HepG2 (cell line): ENCODE measurements at regions not wholly inside any gene's neighbourhood (a gene's known extent, or its start where the extent isn't known, plus 50 kb on each side); places are given as distances from the start of the nearest gene placed in this dataset.

Source experiments
- ATAC-seq: fragments of 200-7000 bp; cut with Tn5 transposase; 3 replicates; pipeline ENCODE4 v1.9.1; 2020; ENCODE audit warnings: mild to moderate bottlenecking, moderate library complexity
- BruUV-seq: library from RNA; stranded (reverse); fragments of 400-500 nt; replicated peaks from 2 replicates; lab custom pipeline; 2021; lab: Mats Ljungman, UMichigan
- CTCF ChIA-PET: fragments of 300-600 bp; formaldehyde crosslinking; extraction: SDS; loops from one replicate; lab custom pipeline; 2021; ENCODE audit warnings: low total read pairs, inconsistent platforms, low intra/inter-chr PET ratio; lab: Yijun Ruan, JAX
- POLR2A ChIA-PET: fragments of 350-600 bp; sonication (Branson Sonifier 250); formaldehyde crosslinking; loops from one replicate; lab custom pipeline; 2020; ENCODE audit warnings: antibody characterized with exemption, inconsistent platforms; lab: Yijun Ruan, JAX
- DNase-seq: peaks from one replicate; pipeline ENCODE4 v3.0.0-alpha.2; 2015; ENCODE audit warnings: low spot score
- FAIRE-seq: peaks from 3 replicates; lab custom pipeline; 2011; peaks lifted over from hg19 to GRCh38; lab: Jason Lieb, UNC
- H2AFZ ChIP-seq: one replicate; pipeline ENCODE4 v1.6.1; 2011; ENCODE audit warnings: low read length, inconsistent platforms
- H3K27ac ChIP-seq: fragments of 300-600 bp; 3 replicates; pipeline ENCODE4 v1.8.0; 2011; ENCODE audit warnings: mixed run types, mild to moderate bottlenecking, mixed read lengths, low read length, inconsistent platforms; ENCODE audit not compliant: insufficient read depth; ENCODE audit errors: extremely low read length
- H3K27me3 ChIP-seq, 2 experiments: fragments of 200-600 bp in 1 of 2; 2 replicates in 1 of 2; 3 replicates in 1 of 2; pipeline versions ENCODE4 v1.6.0 to v1.8.0; 2011; ENCODE audit warnings: low read length in 2 of 2, mild to moderate bottlenecking in 2 of 2, moderate library complexity in 2 of 2, inconsistent platforms in 1 of 2; ENCODE audit not compliant: insufficient read depth in 2 of 2, control insufficient read depth in 1 of 2
- H3K36me3 ChIP-seq, 2 experiments: fragments of 200-600 bp in 1 of 2; replicated peaks in 1 of 2; 2 replicates in 1 of 2; 3 replicates in 1 of 2; pipeline versions ENCODE4 v1.5.1 to v1.8.0; 2011; ENCODE audit warnings: low read length in 2 of 2, inconsistent platforms in 1 of 2; ENCODE audit not compliant: insufficient read depth in 2 of 2, control insufficient read depth in 1 of 2
- H3K4me1 ChIP-seq: 2 replicates; pipeline ENCODE4 v1.5.1; 2012; ENCODE audit warnings: low read length, inconsistent platforms; ENCODE audit not compliant: insufficient read depth
- H3K4me2 ChIP-seq: 2 replicates; pipeline ENCODE4 v1.6.0; 2011; ENCODE audit warnings: low read depth, low read length, inconsistent platforms
- H3K4me3 ChIP-seq, 3 experiments: fragments of 200-600 bp in 1 of 3; sonication (generic), shearing (Covaris generic) in 1 of 3; replicated peaks in 1 of 3; 2 replicates each; pipeline ENCODE4 v1.5.1; 2011 to 2016; ENCODE audit warnings: low read length in 3 of 3, inconsistent platforms in 2 of 3, low read depth in 2 of 3, mild to moderate bottlenecking in 2 of 3, control low read depth in 1 of 3, mixed read lengths in 1 of 3; ENCODE audit not compliant: insufficient read depth in 1 of 3
- H3K79me2 ChIP-seq: one replicate; pipeline ENCODE4 v1.6.1; 2011; ENCODE audit warnings: low read length, inconsistent platforms; ENCODE audit not compliant: insufficient read depth
- H3K9ac ChIP-seq: 2 replicates; pipeline ENCODE4 v1.6.0; 2011; ENCODE audit warnings: mild to moderate bottlenecking, low read depth, low read length, inconsistent platforms; ENCODE audit not compliant: insufficient read depth
- H3K9me3 ChIP-seq: 2 replicates; pipeline ENCODE4 v1.5.1; 2012; ENCODE audit warnings: mild to moderate bottlenecking, low read length
- H4K20me1 ChIP-seq: 2 replicates; pipeline ENCODE4 v1.6.0; 2011; ENCODE audit warnings: inconsistent platforms, mild to moderate bottlenecking, low read length, moderate library complexity; ENCODE audit not compliant: insufficient read depth
- FOXM1 ChIP-seq: sonication (generic); formaldehyde crosslinking; IDR thresholded peaks from 2 replicates; pipeline ENCODE4 v1.5.0; 2020; ENCODE audit warnings: missing genetic modification reagents
- GRHL1 ChIP-seq: sonication (generic); formaldehyde crosslinking; conservative IDR thresholded peaks from 2 replicates; pipeline ENCODE4 v1.8.0; 2022; ENCODE audit warnings: missing genetic modification reagents
- HNF4A ChIP-seq: sonication (generic); formaldehyde crosslinking; IDR thresholded peaks from 2 replicates; pipeline ENCODE4 v1.4.0; 2020; ENCODE audit warnings: missing genetic modification reagents
- IKZF5 ChIP-seq: IDR thresholded peaks from 2 replicates; pipeline ENCODE4 v1.6.1; 2018; ENCODE audit warnings: missing genetic modification reagents, mild to moderate bottlenecking, missing compliant biosample characterization
- NFIB ChIP-seq: sonication (generic); formaldehyde crosslinking; IDR thresholded peaks from 2 replicates; pipeline ENCODE4 v1.9.0; 2021; ENCODE audit warnings: missing genetic modification reagents, mild to moderate bottlenecking, borderline replicate concordance
- POLR2AphosphoS2 ChIP-seq: IDR thresholded peaks from 2 replicates; pipeline ENCODE4 v1.6.1; 2011; ENCODE audit warnings: low read depth, low read length, improper control_type of control experiment
- SNAPC2 ChIP-seq: sonication (generic); formaldehyde crosslinking; IDR thresholded peaks from 2 replicates; pipeline ENCODE4 v1.8.1; 2022; ENCODE audit warnings: mild to moderate bottlenecking, missing genetic modification reagents
- TFDP1 ChIP-seq: IDR thresholded peaks from 2 replicates; pipeline ENCODE4 v1.6.1; 2016; ENCODE audit warnings: missing compliant biosample characterization, missing genetic modification reagents, borderline replicate concordance
- ZBTB25 ChIP-seq: IDR thresholded peaks from 2 replicates; pipeline ENCODE4 v1.6.1; 2018; ENCODE audit warnings: missing genetic modification reagents
- ZFAT ChIP-seq: sonication (generic); formaldehyde crosslinking; conservative IDR thresholded peaks from 2 replicates; pipeline ENCODE4 v1.8.1; 2023; ENCODE audit warnings: missing genetic modification reagents, inconsistent platforms
- ZMAT3 ChIP-seq: sonication (generic); formaldehyde crosslinking; conservative IDR thresholded peaks from 2 replicates; pipeline ENCODE4 v1.7.0; 2021; ENCODE audit warnings: missing genetic modification reagents
- ZNF256 ChIP-seq: sonication (generic); formaldehyde crosslinking; conservative IDR thresholded peaks from 2 replicates; pipeline ENCODE4 v1.4.0; 2020; ENCODE audit warnings: missing genetic modification reagents
- ZNF317 ChIP-seq: sonication (generic); formaldehyde crosslinking; IDR thresholded peaks from 2 replicates; pipeline ENCODE4 v1.5.0; 2020; ENCODE audit warnings: mild to moderate bottlenecking, missing genetic modification reagents
- ZNF550 ChIP-seq: sonication (generic); formaldehyde crosslinking; IDR thresholded peaks from 2 replicates; pipeline ENCODE4 v1.4.0; 2020; ENCODE audit warnings: mild to moderate bottlenecking, missing genetic modification reagents, borderline replicate concordance
- ZNF816 ChIP-seq: sonication (generic); formaldehyde crosslinking; IDR thresholded peaks from 2 replicates; pipeline ENCODE4 v1.8.0; 2022; ENCODE audit warnings: missing genetic modification reagents, mild to moderate bottlenecking, borderline replicate concordance
- ZSCAN25 ChIP-seq: sonication (generic); formaldehyde crosslinking; IDR thresholded peaks from 2 replicates; pipeline ENCODE4 v1.8.0; 2022; ENCODE audit warnings: mild to moderate bottlenecking, missing genetic modification reagents
- WGBS: methylation state at CpG from one replicate; pipeline ENCODE4 v1.1.6; 2017; ENCODE audit warnings: low lambda C conversion rate; 5-methylcytosine and 5-hydroxymethylcytosine counted together
- in situ Hi-C: cut with HindIII; loops from 2 replicates; pipeline ENCODE4 v1.10.0; 2017; ENCODE audit warnings: low pct_unique_long_range_greater_than_20kb; ENCODE audit not compliant: extremely low pct_ligation_motif_present
- intact Hi-C: fragments of 100-400 bp; cut with micrococcal nuclease; formaldehyde crosslinking; loops from one replicate; pipeline ENCODE4 v1.10.0; 2022; ENCODE audit not compliant: unreplicated experiment

GRCh38 chr5:107257885-107258520 lies 412.7 kb downstream of the EFNA5 start (continued):
- TF ChIP-seq ZSCAN25 (no peak), ZBTB25 (CRISPR knock-in tag) (no peak), NFIB (no peak), ZNF550 (CRISPR knock-in tag) (no peak), FOXM1 (CRISPR knock-in tag) (no peak), SNAPC2 (CRISPR knock-in tag) (no peak)

GRCh38 chr5:107254902-107255234 lies 415.9 kb downstream of the EFNA5 start:
- in situ Hi-C loops: no loop called here
- H2AFZ ChIP-seq: no peak overlapping the region
- H3K4me2 ChIP-seq: no peak overlapping the region
- intact Hi-C loops: no loop called here
- DNase-seq (no peak), FAIRE-seq (no peak), ATAC-seq (no peak)
- H3K4me1 ChIP-seq: no peaks in the 10 kb centered on the region
- no TSS peak for BruUV-seq
- H3K27ac ChIP-seq: no peak overlapping the region
- no peaks in the 10 kb centered on the region for H4K20me1 ChIP-seq
- no peaks in the 10 kb centered on the region for H3K36me3 ChIP-seq
- no peaks in the 10 kb centered on the region for H3K27me3 ChIP-seq
- POLR2A ChIA-PET: no interaction called here
- 24% methylated on average over 4 of the region's 4 CpGs for WGBS
- no peaks in the 10 kb centered on the region for H3K9me3 ChIP-seq
- CTCF ChIA-PET: no interaction called here
- no peaks in the 10 kb centered on the region for H3K79me2 ChIP-seq
- H3K4me3 ChIP-seq: no peak overlapping the region
- no peak overlapping the region for H3K9ac ChIP-seq
- TF ChIP-seq TFDP1 (CRISPR knock-in tag): no peak
- no peak for TF ChIP-seq IKZF5 (CRISPR knock-in tag)
- no peak for TF ChIP-seq POLR2AphosphoS2
- no peak for TF ChIP-seq ZNF816 (CRISPR knock-in tag)
- TF ChIP-seq ZNF256 (CRISPR knock-in tag): no peak
- no peak for TF ChIP-seq GRHL1
- no peak for TF ChIP-seq ZMAT3 (CRISPR knock-in tag)
- no peak for TF ChIP-seq ZNF317 (CRISPR knock-in tag)
- no peak for TF ChIP-seq ZFAT (CRISPR knock-in tag)
- no peak for TF ChIP-seq HNF4A (CRISPR knock-in tag)
